ENCODE measurements at regions not wholly inside any gene's neighbourhood (a gene's known extent, or its start where the extent isn't known, plus 50 kb on each side); places are given as distances from the start of the nearest gene placed in this dataset.

GRCh38 chr4:166600264-166600663, 634.0 kb downstream of the SPOCK3 start:
- TF ChIP-seq, protein P1, sequence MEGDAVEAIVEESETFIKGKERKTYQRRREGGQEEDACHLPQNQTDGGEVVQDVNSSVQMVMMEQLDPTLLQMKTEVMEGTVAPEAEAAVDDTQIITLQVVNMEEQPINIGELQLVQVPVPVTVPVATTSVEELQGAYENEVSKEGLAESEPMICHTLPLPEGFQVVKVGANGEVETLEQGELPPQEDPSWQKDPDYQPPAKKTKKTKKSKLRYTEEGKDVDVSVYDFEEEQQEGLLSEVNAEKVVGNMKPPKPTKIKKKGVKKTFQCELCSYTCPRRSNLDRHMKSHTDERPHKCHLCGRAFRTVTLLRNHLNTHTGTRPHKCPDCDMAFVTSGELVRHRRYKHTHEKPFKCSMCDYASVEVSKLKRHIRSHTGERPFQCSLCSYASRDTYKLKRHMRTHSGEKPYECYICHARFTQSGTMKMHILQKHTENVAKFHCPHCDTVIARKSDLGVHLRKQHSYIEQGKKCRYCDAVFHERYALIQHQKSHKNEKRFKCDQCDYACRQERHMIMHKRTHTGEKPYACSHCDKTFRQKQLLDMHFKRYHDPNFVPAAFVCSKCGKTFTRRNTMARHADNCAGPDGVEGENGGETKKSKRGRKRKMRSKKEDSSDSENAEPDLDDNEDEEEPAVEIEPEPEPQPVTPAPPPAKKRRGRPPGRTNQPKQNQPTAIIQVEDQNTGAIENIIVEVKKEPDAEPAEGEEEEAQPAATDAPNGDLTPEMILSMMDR (IDR thresholded peaks at IDR 0.05; ENCODE audit: insufficient read depth, low read depth, low read length) = no peak
- TF ChIP-seq EZH2 (IDR thresholded peaks at IDR 0.05; ENCODE audit: insufficient read depth, low read length) = no peak

Data from astrocyte (in vitro differentiated cells and primary cell).